Gastrocnemius medialis (tissue), 4 donors: ENCODE measurements at regions not wholly inside any gene's neighbourhood (a gene's known extent, or its start where the extent isn't known, plus 50 kb on each side); places are given as distances from the start of the nearest gene placed in this dataset.

ENCODE experiments used
- ATAC-seq, 2 donors: fragments of 150-250 bp; one replicate each; pipeline ENCODE4 v1.9.1; 2016
- DNase-seq, 2 donors: peaks; one replicate each; pipeline ENCODE4 v3.0.0-alpha.2; 2019
- H3K27ac ChIP-seq, 4 donors: fragments of 200-600 bp; sonication (generic); 1 replicate in 1 of 4; 2 replicates in 3 of 4; pipeline ENCODE4 v1.5.1; 2016 to 2018; ENCODE audit warnings: mild to moderate bottlenecking in 2 of 4, moderate library complexity in 1 of 4
- H3K27me3 ChIP-seq, 3 donors: fragments of 200-600 bp; sonication (generic) in 2 of 3; 1 replicate in 1 of 3; 2 replicates in 2 of 3; pipeline versions ENCODE4 v1.5.1 to v1.6.0; 2016 to 2019; ENCODE audit warnings: mild to moderate bottlenecking in 1 of 3, moderate library complexity in 1 of 3
- H3K36me3 ChIP-seq, 2 donors: fragments of 200-600 bp; sonication (generic) in 1 of 2; one replicate each; pipeline ENCODE4 v1.5.1; 2017 to 2018
- H3K4me1 ChIP-seq, 2 donors: fragments of 200-600 bp; sonication (generic) in 1 of 2; one replicate each; pipeline ENCODE4 v1.5.1; 2016 to 2017; ENCODE audit warnings: mild to moderate bottlenecking in 2 of 2
- H3K4me3 ChIP-seq, 4 donors: fragments of 200-600 bp; sonication (generic) in 3 of 4; 1 replicate in 1 of 4; 2 replicates in 3 of 4; pipeline ENCODE4 v1.5.1; 2016 to 2019; ENCODE audit warnings: mild to moderate bottlenecking in 2 of 4
- H3K9me3 ChIP-seq, 3 donors: fragments of 200-600 bp; sonication (generic) in 2 of 3; 1 replicate in 1 of 3; 2 replicates in 2 of 3; pipeline ENCODE4 v1.5.1; 2016 to 2019
- CTCF ChIP-seq, 5 experiments: fragments of 450-650 bp in 3 of 5; fragments of 200-600 bp in 2 of 5; sonication (generic) in 2 of 5; IDR thresholded peaks in 4 of 5; conservative IDR thresholded peaks in 1 of 5; 1 replicate in 4 of 5; 2 replicates in 1 of 5; pipeline ENCODE4 v1.5.1; 2016 to 2019; ENCODE audit warnings: antibody characterized with exemption in 5 of 5, mild to moderate bottlenecking in 3 of 5, moderate library complexity in 3 of 5
- POLR2A ChIP-seq, 2 donors: fragments of 450-650 bp; IDR thresholded peaks; one replicate each; pipeline ENCODE4 v1.6.1; 2017; ENCODE audit warnings: antibody characterized with exemption in 2 of 2, mild to moderate bottlenecking in 2 of 2, moderate library complexity in 2 of 2
- in situ Hi-C, 4 donors: fragments of 200-750 bp; cut with MboI; loops; one replicate each; pipeline versions ENCODE4 v1.15.0 to v1.8.0; 2017; ENCODE audit warnings: low sequenced_read_pairs in 4 of 4
- intact Hi-C: fragments of 100-400 bp; cut with DNase I; formaldehyde crosslinking; loops from one replicate; pipeline ENCODE4 v1.15.1; 2023; ENCODE audit warnings: low total_unique reads

- Histone ChIP-seq H3K4me3 (no peak overlapping the region), H3K27me3 (no peaks in the 10 kb centered on the region), H3K4me1 (no peaks in the 10 kb centered on the region), H3K9me3 (no peaks in the 10 kb centered on the region), H3K36me3 (no peaks in the 10 kb centered on the region), H3K27ac (no peak overlapping the region)
- in situ Hi-C loops (no loop called here), intact Hi-C loops (no loop called here)
- TF ChIP-seq POLR2A (IDR thresholded peaks at IDR 0.05) (no peak), CTCF (IDR thresholded peaks at IDR 0.05 in 4 of 5, conservative IDR thresholded peaks at IDR 0.05 in 1 of 5) (no peak)
- no peak for ATAC-seq
- DNase-seq, result no peak
These were observed 120.8 kb upstream of the DIO3 start for GRCh38 chr14:101440496-101440895.

- Histone ChIP-seq H3K36me3 (no peaks in the 10 kb centered on the region), H3K27me3 (no peaks in the 10 kb centered on the region), H3K9me3 (no peaks in the 10 kb centered on the region), H3K4me3 (no peak overlapping the region), H3K27ac (no peak overlapping the region), H3K4me1 (no peaks in the 10 kb centered on the region)
- no peak for DNase-seq
- in situ Hi-C loops, result no loop called here
- TF ChIP-seq CTCF (IDR thresholded peaks at IDR 0.05 in 4 of 5, conservative IDR thresholded peaks at IDR 0.05 in 1 of 5) (no peak), POLR2A (IDR thresholded peaks at IDR 0.05) (no peak)
- no peak for ATAC-seq
- intact Hi-C loops, result no loop called here
These were observed 119.6 kb upstream of the DIO3 start for GRCh38 chr14:101441710-101442109.

GRCh38 chr14:101442451-101442850 is 118.8 kb upstream of the DIO3 start:
- no peaks in the 10 kb centered on the region for H3K36me3 ChIP-seq
- no peaks in the 10 kb centered on the region for H3K4me1 ChIP-seq
- H3K27ac ChIP-seq, result no peak overlapping the region
- ATAC-seq (no peak), DNase-seq (no peak)
- intact Hi-C loops, result no loop called here
- TF ChIP-seq CTCF (IDR thresholded peaks at IDR 0.05 in 4 of 5, conservative IDR thresholded peaks at IDR 0.05 in 1 of 5) (no peak), POLR2A (IDR thresholded peaks at IDR 0.05) (no peak)
- no peaks in the 10 kb centered on the region for H3K27me3 ChIP-seq
- in situ Hi-C loops, result no loop called here
- no peak overlapping the region for H3K4me3 ChIP-seq
- no peaks in the 10 kb centered on the region for H3K9me3 ChIP-seq

GRCh38 chr14:101444116-101444515 is 117.2 kb upstream of the DIO3 start:
- no peaks in the 10 kb centered on the region for H3K27me3 ChIP-seq
- TF ChIP-seq POLR2A (IDR thresholded peaks at IDR 0.05) (no peak), CTCF (IDR thresholded peaks at IDR 0.05 in 4 of 5, conservative IDR thresholded peaks at IDR 0.05 in 1 of 5) (no peak)
- no peak overlapping the region for H3K4me3 ChIP-seq
- DNase-seq (no peak), ATAC-seq (no peak)
- no peaks in the 10 kb centered on the region for H3K36me3 ChIP-seq
- intact Hi-C loops (no loop called here), in situ Hi-C loops (no loop called here)
- no peak overlapping the region for H3K27ac ChIP-seq
- no peaks in the 10 kb centered on the region for H3K4me1 ChIP-seq
- no peaks in the 10 kb centered on the region for H3K9me3 ChIP-seq

GRCh38 chr14:101445278-101445677 is 116.0 kb upstream of the DIO3 start:
- H3K4me3 ChIP-seq, result no peak overlapping the region
- no peaks in the 10 kb centered on the region for H3K9me3 ChIP-seq
- no peak for DNase-seq
- no peak for ATAC-seq
- TF ChIP-seq CTCF (IDR thresholded peaks at IDR 0.05 in 4 of 5, conservative IDR thresholded peaks at IDR 0.05 in 1 of 5), result no peak
- TF ChIP-seq POLR2A (IDR thresholded peaks at IDR 0.05), result no peak
- no peaks in the 10 kb centered on the region for H3K4me1 ChIP-seq
- in situ Hi-C loops, result no loop called here
- no peaks in the 10 kb centered on the region for H3K27me3 ChIP-seq
- intact Hi-C loops, result no loop called here
- H3K27ac ChIP-seq, result no peak overlapping the region
- no peaks in the 10 kb centered on the region for H3K36me3 ChIP-seq
